A204.1 (cell line): ENCODE measurements at regions not wholly inside any gene's neighbourhood (a gene's known extent, or its start where the extent isn't known, plus 50 kb on each side); places are given as distances from the start of the nearest gene placed in this dataset.

Experiments used
- FAIRE-seq: peaks from 2 replicates; lab custom pipeline; 2012; peaks lifted over from hg19 to GRCh38; lab: Jason Lieb, UNC

DNA sequence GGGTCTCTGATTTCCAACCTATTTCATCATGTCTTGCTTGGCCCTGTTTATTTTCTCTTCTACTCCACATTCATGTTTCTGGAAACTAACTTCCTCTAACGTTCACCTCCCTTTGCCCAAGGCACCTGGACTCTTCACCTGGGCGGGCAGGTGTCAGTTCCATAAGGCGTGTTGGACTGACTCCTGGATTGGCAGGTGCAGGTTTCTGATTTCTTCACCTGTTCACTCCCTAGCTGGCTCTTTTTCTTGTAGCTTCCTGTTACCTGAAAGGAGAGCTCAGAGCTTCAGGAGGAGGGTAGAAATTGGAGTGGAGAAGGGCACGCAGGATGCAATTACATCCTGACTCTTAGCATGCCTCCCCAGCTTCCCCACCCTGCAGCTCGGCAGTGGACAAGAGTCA is 350.8 kb upstream of the KLF3 start:
- FAIRE-seq, result no peak

DNA sequence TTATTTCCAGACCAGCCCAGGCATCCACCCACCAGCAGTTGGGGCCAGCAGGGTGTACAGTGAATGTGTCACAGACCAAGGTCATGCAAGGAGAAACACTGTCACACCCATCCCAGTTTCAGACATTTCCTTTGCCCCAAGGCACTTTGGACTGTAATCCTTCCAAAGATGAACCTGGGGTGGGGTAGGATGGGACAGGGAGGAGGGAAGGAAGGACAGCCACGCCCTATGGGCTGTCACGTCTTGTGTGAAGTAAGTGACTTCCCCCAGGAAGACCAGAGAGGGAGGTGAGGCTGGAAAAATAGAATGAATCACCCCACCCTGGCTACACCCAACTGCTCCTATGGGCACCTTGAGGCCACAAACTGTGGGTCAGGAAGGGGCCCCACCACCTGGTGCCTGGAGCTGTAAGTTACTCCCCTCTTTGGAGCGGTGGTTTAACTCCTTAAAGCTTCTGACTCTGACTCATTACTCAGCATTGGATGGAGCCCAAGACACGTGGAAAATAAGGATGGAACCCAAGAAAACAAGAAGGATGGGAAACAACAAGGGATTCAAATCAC is 349.9 kb upstream of the KLF3 start:
- FAIRE-seq, result no peak

DNA sequence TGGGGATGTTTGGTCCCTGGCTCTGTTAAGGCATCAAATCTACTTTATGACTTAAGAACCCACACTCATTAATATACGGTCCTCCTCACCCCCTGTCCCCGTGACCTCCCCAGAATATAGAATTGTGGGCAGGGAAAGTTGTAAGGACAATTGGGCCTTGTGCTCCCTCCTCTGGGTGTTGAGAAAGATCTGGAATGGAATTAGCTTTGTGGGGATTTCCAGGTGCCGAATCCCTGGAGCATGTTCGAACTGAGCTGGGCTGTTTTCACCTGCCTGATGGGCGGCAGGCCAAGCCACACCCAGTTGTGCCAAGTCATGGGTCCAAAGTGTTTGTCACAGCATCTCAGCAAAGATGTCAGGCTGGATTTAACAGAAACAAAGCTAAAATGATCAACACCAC is 349.3 kb upstream of the KLF3 start:
- FAIRE-seq, result no peak

DNA sequence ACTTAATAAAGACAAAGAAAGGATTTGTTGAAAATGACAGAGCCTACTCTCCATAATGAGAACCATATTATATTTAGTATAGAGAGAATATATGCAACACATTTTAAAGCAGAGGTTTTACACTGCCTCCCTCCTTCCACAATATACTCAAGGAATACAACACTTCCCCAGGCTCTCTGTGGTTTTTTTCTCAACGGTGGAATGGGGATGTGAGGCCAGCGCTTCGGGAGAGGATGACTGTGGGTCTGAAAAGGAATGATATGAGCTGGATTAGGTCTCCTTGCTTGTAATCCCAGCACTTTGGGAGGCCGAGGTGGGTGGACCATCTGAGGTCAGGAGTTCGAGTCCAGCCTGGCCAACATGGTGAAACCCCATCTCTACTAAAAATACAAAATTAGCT is 348.7 kb upstream of the KLF3 start:
- no peak for FAIRE-seq

DNA sequence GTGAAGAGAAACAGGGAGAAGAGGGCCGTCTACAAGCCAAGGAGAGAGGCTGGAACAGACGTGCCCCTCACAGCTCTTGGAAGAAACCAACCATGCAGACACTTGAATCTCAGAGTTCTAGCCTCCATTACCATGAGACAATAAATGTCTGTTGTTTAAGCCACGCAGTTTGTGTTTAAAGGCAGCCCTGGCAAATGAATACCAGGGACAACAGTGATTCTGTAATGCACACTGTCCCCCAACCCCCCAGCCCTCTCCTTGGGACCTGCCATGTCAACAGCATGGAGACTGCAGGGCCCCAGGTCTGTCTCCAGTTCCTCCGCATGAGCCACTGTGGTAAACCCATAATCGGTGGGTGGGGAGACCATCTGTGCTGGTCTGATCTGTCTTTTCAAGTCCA is 348.0 kb upstream of the KLF3 start:
- FAIRE-seq, result no peak

DNA sequence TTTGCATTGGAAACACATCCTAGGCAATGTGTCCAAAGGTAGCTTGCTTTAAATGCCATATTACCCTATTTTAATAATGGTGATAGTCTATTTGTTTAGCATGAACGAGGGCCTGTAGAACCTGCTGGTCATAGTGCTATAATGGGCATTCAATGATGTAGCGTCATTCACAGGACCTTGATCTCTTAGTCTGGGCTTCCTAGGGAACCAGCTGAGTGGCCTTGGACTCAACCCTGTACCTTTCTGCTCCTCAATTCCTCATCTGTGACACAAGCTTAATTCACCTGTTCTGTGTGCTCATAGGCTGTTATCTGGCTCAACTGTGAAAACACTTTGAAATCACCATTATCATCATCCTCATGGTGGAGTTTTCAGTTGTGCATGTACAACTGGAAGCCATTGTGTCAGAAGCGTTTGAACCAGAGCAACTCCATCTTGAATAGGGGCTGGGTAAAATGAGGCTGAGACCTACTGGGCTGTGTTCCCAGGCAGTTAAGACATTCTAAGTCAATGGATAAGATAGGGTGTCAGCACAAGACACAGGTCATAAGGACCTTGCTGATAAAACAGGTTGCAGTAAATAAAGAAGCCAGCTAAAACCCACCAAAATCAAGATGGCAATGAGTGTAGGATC is 346.8 kb upstream of the KLF3 start:
- no peak for FAIRE-seq

DNA sequence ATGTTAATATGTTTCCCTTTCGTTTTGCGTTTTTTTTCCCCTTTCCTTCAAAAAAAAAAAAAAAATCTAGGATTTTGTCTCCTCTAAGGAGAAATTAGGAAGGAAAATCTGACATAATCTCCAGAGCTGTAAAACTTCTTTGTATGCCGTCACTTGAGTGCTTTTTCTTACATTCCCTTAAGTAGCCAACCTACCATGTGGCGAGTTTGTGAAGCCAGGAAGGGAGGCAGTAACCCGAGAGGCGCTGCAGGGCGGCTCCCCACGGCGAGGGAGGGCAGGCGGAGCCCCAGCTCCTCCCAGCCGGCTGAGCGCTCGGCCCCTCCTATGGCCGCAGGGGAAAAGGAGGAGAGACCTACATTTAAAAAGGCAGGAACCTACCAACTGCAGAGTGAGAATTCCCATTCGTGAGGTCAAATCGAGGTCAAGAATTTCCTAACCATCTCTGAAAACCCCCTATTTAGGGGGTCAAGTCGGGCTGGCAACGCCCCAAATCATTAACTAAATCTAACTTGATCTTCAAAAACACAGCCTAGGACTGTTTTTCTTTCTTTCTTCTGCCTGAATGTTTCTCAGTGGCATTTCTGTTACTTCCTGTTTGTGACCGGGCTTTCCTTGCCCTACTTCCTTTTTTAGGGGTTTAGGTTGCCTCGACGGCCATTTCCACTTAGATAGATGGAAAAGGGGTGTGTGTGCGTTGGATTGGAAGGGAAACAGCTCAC is 345.1 kb upstream of the KLF3 start:
- FAIRE-seq, result peak; percentile 95

DNA sequence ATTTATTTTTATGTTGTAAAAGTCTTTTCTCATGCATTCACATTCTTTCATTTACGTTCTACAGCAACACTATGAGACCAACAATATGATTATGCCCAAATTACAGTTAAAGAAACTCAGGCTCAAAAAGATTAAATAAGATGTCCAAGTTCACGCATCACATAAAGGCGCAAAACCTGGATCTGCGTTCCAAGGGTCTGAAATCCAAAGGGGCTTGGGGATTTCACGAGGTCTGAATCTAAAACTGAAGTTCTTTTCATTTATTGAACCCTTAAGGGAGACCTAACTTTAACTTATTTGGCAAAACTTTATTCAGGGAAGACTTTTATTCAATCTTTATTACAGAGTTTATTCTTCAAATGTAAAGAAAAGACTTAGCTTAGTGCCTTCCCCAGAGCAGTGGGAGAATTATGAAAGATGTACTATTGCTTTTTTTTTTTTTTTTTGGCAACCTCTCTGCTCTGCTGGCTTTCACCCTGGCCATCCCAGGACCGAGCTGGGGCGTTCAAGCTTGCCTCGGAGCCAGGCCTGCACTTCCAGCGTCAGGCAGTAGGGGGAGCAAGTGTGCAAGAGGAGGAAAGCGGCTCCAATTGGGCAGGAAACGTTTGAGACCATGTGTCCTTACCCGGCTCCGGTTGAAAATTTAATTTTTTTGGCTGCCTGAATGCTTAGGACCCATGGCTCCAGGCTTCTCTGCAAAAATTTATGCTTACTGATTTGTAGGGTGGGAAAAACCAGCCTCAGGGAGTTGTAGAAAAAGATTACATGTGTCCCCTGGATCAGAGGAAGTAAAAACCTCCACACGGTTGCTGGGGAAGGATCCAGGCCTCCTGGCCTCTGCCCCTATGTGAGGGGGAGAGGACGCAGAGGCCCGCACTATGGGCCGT is 344.3 kb upstream of the KLF3 start:
- peak; percentile 92 for FAIRE-seq

DNA sequence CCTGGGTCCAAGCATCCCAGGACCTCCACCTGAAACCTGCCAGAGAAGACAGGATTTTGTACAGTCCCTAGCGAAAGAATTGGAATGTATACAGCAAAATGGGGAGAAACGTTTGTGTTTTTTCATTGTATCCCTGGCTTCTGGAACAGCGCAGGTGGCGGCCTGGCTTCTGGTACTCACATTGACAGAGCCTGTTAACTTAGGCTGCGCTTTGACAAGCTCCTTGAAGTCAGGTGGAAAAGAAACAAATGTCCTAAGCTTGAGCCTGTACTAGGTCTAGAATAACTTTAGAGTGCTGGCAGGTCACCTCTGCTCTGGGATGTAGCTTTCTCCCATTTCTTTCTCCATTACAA is 343.7 kb upstream of the KLF3 start:
- no peak for FAIRE-seq

DNA sequence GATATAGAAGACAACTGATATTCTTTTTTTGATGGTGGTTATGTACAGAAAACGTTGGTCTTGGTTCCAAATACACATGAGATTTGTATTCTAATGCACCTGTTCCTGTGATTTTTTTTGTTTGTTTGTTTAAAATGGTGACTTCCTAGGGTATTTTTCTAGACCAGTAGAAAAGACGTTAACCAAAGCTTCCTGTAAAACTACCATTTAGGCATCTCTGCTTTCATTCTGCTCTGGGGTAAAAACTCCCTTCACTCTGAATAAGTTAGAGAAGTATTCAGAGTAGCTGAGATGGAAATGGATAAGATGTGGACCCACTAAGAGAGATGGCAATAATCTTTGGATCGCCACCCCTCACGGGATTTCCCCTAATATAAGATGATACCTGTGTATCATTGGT is 343.2 kb upstream of the KLF3 start:
- FAIRE-seq, result no peak

DNA sequence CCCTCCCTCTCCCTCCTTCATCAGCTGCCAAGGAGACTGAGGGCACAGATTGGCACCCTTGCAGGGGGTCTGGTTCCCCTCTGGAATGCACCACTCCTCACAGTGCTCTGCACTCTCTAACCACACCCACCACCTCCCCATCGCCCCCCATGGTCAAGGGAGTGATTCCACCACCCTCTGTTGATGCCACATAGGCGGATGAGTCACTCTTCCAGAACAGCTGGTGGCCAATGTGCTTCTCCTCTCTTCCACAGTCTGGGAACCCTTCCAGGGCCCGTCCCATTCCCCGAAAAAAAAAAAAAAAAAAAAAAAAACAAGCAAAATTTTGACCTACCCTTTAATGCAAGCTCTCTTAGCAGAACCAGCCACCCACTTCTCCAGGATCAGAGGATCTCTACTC is 341.3 kb upstream of the KLF3 start:
- FAIRE-seq, result no peak

DNA sequence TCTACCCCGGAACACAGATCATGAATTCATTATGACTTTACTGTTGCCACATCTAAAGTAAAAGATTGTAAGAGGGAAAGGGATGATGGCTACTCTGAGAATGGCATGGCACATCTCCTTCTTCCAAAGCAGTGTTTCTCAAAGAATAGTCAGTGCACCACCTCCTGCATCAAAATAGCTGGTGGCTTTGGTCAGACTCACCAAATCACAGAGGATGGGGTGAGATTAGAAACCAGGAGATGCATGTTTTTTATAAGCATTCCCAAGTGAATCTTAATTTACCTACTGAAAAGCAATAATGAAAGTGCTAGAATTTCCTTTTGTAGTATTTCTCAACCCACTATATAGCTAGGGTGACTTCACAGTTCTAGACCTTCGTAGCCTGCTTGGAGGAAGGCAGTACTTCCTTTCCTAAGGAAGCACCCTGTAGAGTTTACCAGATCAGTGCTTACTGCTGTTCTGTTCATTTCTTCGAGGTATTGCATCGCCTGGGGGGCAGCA is 340.8 kb upstream of the KLF3 start:
- FAIRE-seq, result no peak

DNA sequence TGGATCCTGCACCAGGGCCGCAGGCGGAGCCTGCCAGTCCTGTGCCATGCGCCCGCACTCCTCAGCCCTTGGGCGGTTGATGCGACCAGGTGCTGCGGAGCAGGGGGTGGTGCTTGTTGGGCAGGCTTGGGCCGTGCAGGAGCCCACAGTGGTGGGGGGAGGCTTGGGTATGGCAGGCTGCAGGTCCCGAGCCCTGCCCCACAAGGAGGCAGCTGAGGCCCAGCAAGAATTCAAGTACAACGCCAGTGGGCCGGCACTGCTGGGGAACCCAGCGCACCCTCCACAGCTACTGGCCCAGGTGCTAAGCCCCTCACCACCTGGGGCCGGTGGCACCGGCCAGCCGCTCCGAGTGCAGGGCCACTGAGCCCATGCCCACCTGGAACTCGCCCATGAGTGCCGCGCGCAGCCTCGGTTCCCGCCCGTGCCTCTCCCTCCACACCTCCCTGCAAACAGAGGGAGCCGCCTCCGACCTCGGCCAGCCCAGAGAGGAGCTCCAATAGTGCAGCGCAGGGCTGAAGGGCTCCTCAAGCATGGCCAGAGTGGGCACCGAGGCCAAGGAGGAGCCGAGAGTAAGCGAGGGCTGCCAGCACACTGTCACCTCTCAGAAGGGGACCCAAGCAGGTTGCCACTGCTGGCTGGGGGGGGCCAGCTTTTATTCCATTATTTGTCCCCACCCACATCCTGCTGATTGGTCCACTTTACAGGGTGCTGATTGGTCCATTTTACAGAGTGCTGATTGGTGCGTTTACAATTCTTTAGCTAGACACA is 339.0 kb upstream of the KLF3 start:
- no peak for FAIRE-seq

DNA sequence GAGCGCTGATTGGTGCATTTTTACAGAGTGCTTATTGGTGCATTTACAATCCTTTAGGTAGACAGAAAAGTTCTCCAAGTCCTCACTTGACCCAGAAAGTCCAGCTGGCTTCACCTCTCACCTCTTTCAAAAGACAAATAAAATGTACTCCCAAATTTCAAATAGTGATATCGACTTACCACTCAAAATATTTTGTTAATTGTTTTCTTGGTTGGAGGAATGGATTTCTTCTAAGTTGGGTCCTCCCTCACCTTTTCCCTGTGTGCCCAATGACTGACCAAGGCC is 338.4 kb upstream of the KLF3 start:
- FAIRE-seq, result no peak

DNA sequence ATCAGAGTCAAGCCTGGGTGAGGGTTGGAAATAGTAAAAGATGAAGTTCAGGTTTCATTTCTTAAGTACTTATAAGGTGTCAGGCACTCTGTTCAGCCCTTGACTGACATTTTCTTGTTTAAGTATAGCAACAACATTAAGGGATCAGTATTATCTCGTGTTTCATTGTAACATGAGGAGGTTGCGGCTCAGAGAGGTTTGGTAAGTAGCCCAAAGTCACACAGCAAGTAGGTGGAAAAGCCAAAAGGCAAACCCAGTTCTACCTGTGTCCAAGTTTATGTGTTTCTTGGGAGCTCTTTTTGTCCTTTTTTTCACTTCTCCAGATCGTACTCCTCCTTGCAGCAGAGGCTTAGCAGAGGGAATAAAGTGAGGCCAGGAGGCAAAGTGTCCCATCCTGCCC is 337.5 kb upstream of the KLF3 start:
- FAIRE-seq, result no peak

DNA sequence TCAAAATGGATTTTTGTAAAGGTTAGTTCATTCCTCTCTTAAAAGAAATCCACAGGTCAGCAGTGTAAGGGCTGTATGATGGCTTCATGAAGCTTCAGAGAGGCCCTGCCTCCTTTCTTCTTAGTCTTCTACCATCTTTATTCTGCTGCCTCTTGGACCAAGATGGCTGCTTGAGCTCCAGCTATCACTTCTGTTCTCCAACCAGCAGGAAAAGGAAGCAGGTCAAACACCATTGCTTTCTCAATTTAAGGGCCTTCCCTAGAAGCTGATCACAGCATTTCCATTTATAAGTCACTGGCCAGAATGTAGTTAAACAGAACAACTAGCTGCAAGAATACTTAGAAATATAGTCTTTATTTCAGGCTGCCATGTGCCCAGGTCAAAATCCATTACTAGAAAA is 336.8 kb upstream of the KLF3 start:
- no peak for FAIRE-seq

DNA sequence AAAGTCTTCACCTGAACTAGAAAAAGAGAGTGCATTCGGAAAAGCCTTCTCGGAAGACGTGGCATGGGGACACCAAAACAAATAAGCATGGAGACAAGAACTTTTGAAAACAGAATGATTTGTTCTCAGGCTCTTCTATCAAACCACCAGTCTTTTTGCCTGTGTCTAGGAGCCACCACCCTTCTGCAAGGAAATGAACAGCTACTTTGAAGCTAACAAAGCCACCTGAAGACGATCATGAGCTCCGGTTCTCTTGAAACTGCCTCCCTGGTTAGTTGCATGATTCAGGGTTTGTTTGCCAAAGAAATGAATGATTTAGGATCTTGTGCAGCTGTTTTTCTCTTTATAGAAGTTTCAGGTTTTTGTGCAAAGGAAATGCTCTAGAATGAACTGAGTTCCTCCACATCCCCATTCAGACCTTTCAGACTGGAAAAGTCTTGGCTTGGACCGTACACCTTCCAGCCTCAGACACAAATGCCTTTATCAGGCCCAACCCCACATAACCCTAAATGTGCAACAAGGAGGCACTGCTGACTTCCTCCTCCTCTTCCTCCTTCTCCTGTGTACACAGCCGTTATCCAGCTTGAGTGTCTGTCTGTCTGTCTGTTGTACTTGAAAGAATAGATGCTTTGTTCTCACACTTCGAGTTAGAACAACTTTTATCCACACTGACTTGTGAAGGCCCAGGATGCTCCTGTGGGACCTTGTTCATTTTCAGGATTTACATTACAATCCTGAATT is 334.8 kb upstream of the KLF3 start:
- no peak for FAIRE-seq

DNA sequence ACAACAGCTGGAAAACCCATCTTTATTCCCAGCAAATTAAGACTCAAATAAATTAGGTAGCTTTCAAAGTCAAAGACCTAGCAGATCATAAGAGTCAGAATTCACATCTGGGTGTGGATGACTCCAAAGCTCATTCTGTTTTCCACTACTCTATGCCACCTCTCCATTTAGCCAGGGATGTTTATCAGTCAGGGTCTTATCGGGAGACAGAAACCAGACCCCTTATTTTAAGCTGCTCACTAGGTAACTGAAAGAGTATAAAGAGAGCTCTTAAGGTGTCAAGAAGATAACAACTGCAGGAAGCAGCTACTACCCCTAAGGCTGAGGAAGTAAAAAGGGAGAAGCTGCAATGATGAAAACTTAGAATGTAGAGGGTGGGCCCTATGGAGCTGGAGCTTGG is 333.7 kb upstream of the KLF3 start:
- no peak for FAIRE-seq

DNA sequence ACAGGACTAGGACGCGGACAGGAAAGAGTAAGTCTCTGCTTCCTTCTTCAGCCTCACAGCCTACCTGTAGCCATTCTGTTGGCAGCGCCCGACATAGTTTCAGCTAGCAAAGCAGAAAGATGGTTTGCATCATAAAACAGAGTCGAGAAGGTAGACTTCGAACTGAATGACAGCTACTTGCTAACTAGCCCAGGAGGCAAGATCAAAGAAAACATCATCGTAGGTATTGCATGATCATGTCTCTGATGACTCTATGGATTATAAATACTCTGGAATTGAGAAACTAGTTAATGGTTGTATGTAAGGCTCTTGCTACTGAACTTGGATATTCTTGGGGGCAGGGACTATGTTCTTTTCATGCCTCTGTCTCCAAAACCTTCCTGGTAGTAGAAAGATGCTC is 333.1 kb upstream of the KLF3 start:
- FAIRE-seq, result no peak

DNA sequence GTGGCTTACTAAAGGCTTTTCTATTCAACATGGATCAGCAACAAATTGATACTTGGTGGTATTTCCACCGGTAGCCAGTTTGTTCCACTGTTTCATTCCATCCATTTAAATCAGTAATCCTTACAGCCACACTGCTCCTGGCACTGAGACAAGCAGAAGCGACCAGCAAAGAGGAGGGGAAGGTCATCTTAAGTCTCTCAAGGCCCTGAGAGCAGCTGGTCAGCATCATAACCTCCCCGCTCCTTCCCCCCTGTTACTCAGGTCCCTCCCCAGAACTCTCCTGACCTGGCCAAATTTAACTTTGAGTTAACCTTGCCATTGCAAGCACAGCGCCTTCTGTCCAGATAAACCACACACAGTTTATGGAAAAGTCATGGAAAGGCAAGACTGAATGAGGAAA is 331.3 kb upstream of the KLF3 start:
- FAIRE-seq, result no peak

DNA sequence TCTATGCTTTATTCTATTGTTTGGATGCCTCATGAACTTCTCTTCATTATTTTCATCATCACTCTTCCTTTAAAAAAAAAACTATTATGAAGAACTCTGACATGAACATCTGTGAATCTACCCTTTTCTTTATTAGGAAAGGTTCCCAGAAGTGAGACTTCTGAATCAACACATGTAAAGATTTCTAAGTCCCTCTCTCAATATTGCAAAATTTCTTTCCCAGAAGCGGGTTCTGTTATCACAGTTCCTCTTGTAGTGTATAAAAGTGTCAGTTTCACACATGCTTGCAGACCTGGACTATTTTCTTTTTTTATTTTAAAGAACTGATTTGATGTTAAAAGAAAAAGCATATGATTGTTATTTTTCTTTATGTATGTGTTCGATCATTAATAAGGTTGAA is 330.8 kb upstream of the KLF3 start:
- no peak for FAIRE-seq

DNA sequence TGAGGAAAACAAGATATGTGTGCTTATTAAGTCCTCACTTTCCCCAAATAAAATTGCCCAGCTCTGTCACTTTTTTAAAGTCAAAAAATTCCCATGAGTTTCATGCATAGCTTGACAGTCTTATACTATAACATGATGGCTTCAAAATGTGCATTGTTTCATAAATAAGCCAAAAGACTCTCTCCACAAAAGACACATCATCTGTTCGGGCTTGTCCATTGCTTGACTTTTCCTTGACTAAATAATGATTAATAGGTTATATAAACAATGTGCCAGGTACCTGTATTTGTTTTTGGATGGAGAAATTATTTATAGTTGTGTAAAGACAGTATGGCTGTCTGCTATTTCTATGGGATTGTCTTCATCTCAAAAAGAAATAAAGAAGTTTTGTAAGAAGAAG is 329.2 kb upstream of the KLF3 start:
- no peak for FAIRE-seq
